HEK293T (cell line): ENCODE measurements at regions not wholly inside any gene's neighbourhood (a gene's known extent, or its start where the extent isn't known, plus 50 kb on each side); places are given as distances from the start of the nearest gene placed in this dataset.

Experiments
- CTCF ChIA-PET: fragments of 350-600 bp; formaldehyde crosslinking; extraction: SDS; loops from one replicate; lab custom pipeline; 2021; ENCODE audit warnings: antibody characterized with exemption, inconsistent platforms; lab: Yijun Ruan, JAX
- POLR2A ChIA-PET: fragments of 350-600 bp; formaldehyde crosslinking; extraction: SDS; loops from one replicate; lab custom pipeline; 2020; ENCODE audit warnings: antibody characterized with exemption, inconsistent platforms; lab: Yijun Ruan, JAX
- DNase-seq: peaks from one replicate; pipeline ENCODE4 v3.0.0; 2012; ENCODE audit warnings: mixed read lengths; ENCODE audit errors: extremely low spot score
- ARNT ChIP-seq: fragments of 450-650 bp; IDR thresholded peaks from 2 replicates; pipeline ENCODE4 v1.6.1; 2017; ENCODE audit warnings: mild to moderate bottlenecking
- BHLHE40 ChIP-seq: fragments of 450-650 bp; IDR thresholded peaks from 2 replicates; pipeline ENCODE4 v1.6.1; 2016; ENCODE audit warnings: mild to moderate bottlenecking, moderate library complexity, borderline replicate concordance
- CTBP1 ChIP-seq: fragments of 450-650 bp; IDR thresholded peaks from 2 replicates; pipeline ENCODE4 v1.6.1; 2016; ENCODE audit warnings: borderline replicate concordance
- ELF4 ChIP-seq: fragments of 450-650 bp; IDR thresholded peaks from 2 replicates; pipeline ENCODE4 v1.6.1; 2017; ENCODE audit warnings: antibody characterized with exemption
- FOXA1 ChIP-seq: fragments of 450-650 bp; IDR thresholded peaks from 2 replicates; pipeline ENCODE4 v1.6.1; 2016; ENCODE audit warnings: mild to moderate bottlenecking
- FOXK2 ChIP-seq: fragments of 450-650 bp; IDR thresholded peaks from 2 replicates; pipeline ENCODE4 v1.6.1; 2016; ENCODE audit warnings: mild to moderate bottlenecking
- FOXM1 ChIP-seq: fragments of 450-650 bp; IDR thresholded peaks from 2 replicates; pipeline ENCODE4 v1.6.1; 2017; ENCODE audit warnings: mild to moderate bottlenecking, borderline replicate concordance
- HDGF ChIP-seq: fragments of 450-650 bp; IDR thresholded peaks from 2 replicates; pipeline ENCODE4 v1.6.1; 2017; ENCODE audit warnings: antibody characterized with exemption, borderline replicate concordance
- L3MBTL2 ChIP-seq: fragments of 450-650 bp; conservative IDR thresholded peaks from 2 replicates; pipeline ENCODE4 v1.6.1; 2016; ENCODE audit warnings: mild to moderate bottlenecking
- LEF1 ChIP-seq: fragments of 450-650 bp; IDR thresholded peaks from 2 replicates; pipeline ENCODE4 v1.6.1; 2017; ENCODE audit warnings: mild to moderate bottlenecking, borderline replicate concordance
- NFRKB ChIP-seq: fragments of 450-650 bp; IDR thresholded peaks from 2 replicates; pipeline ENCODE4 v1.6.1; 2016; ENCODE audit warnings: mild to moderate bottlenecking, moderate library complexity
- SP1 ChIP-seq: fragments of 450-650 bp; IDR thresholded peaks from 2 replicates; pipeline ENCODE4 v1.6.1; 2017
- SUZ12 ChIP-seq: fragments of 450-650 bp; IDR thresholded peaks from 2 replicates; pipeline ENCODE4 v1.6.1; 2016; ENCODE audit warnings: mild to moderate bottlenecking
- TARDBP ChIP-seq: fragments of 450-650 bp; IDR thresholded peaks from 2 replicates; pipeline ENCODE4 v1.6.1; 2016
- ZNF384 ChIP-seq: fragments of 450-650 bp; IDR thresholded peaks from 2 replicates; pipeline ENCODE4 v1.6.1; 2016
- TF ChIP-seq, protein P1 (sequence below): fragments of 450-650 bp; IDR thresholded peaks from 2 replicates; pipeline ENCODE4 v1.6.1; 2016

GRCh38 chr16:8179615-8180014, 410.7 kb downstream of the TMEM114 start:
- TF ChIP-seq SP1 (no peak), TARDBP (no peak), HDGF (no peak), L3MBTL2 (no peak), SUZ12 (no peak), ARNT (no peak), BHLHE40 (no peak), ELF4 (no peak), ZNF384 (no peak), FOXM1 (no peak), FOXK2 (no peak), FOXA1 (no peak), LEF1 (no peak)
- TF ChIP-seq, protein P1, sequence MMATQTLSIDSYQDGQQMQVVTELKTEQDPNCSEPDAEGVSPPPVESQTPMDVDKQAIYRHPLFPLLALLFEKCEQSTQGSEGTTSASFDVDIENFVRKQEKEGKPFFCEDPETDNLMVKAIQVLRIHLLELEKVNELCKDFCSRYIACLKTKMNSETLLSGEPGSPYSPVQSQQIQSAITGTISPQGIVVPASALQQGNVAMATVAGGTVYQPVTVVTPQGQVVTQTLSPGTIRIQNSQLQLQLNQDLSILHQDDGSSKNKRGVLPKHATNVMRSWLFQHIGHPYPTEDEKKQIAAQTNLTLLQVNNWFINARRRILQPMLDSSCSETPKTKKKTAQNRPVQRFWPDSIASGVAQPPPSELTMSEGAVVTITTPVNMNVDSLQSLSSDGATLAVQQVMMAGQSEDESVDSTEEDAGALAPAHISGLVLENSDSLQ = no peak
- CTCF ChIA-PET = no interaction called here
- DNase-seq = no peak

DNA sequence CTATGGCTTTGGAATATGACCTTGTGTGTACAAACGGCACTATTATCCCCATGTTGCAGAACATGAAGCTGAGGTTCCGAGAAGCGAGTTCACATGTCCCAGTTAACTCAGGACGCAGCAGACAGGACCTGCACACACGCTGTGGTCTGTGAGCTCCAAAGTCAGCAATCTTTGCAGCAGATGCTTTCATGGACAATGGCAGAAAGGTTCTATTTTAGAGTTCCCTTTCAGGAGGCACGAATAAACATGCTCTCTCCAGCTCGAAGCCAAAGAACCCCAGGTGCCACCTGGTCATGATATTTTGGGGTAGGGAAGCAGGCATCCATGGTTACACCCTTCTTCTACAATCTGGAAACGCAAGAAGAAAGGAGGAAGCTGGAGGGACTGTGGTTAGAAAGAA, 412.0 kb downstream of the TMEM114 start:
- CTCF ChIA-PET = no interaction called here
- no peak for DNase-seq
- POLR2A ChIA-PET = no interaction called here
- TF ChIP-seq L3MBTL2 = no peak
- TF ChIP-seq HDGF = no peak
- TF ChIP-seq FOXK2 = no peak
- TF ChIP-seq ARNT = no peak
- no peak for TF ChIP-seq ELF4
- TF ChIP-seq TARDBP = no peak
- TF ChIP-seq, protein P1 = no peak
- TF ChIP-seq BHLHE40 = no peak
- no peak for TF ChIP-seq LEF1

More at GRCh38 chr16:8179615-8180014, 410.7 kb downstream of the TMEM114 start:
- POLR2A ChIA-PET = no interaction called here

- POLR2A ChIA-PET = no interaction called here
- CTCF ChIA-PET = no interaction called here
- TF ChIP-seq ZNF384 (no peak), FOXK2 (no peak)
- TF ChIP-seq, protein P1 = no peak
- DNase-seq = no peak
Observed at GRCh38 chr16:8175411-8175810, 414.9 kb downstream of the TMEM114 start.

GRCh38 chr16:8173111-8173644, 417.1 kb downstream of the TMEM114 start:
- ChIA-PET POLR2A (no interaction called here), CTCF (interaction anchor here (1.0 kb wide), 1 partner anchor 186 kb away, joined by 4 read pairs; no protein-coding TSS in a partner anchor)
- DNase-seq = peak; percentile 79
- TF ChIP-seq HDGF = no peak
- TF ChIP-seq NFRKB = no peak
- no peak for TF ChIP-seq FOXK2
- no peak for TF ChIP-seq FOXM1
- no peak for TF ChIP-seq SP1
- TF ChIP-seq TARDBP = no peak
- no peak for TF ChIP-seq ELF4
- no peak for TF ChIP-seq ARNT
- TF ChIP-seq ZNF384 = no peak
- TF ChIP-seq, protein P1 = no peak
- TF ChIP-seq LEF1 = no peak
- TF ChIP-seq FOXA1 = no peak
- no peak for TF ChIP-seq SUZ12
- TF ChIP-seq CTBP1 = no peak

DNA sequence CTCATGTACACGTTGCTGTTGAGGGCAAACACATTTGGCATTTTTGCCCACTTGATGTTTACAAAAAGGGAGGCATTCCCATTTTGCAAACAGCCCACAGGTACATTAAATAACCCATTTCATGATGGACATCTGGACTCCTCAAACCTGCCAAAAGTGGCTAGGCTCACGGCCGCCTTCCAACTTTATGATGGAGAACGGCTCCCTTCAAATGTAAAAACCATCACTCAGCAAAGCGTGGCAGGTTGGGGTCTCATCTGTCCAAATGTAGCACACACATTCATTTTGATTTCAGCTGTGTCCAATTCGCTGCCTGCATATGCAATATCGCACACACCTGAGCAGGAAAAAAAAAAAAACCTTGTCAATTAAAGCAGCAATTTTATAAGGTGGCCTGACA, 417.8 kb downstream of the TMEM114 start:
- no peak for DNase-seq
- CTCF ChIA-PET = interaction anchor here (0.5 to 1.0 kb wide), 2 partner anchors 185 to 299 kb away, joined by 3 to 4 read pairs; no protein-coding TSS in a partner anchor
- no peak for TF ChIP-seq HDGF
- no peak for TF ChIP-seq ARNT
- POLR2A ChIA-PET = no interaction called here

- TF ChIP-seq, protein P1 = no peak
- TF ChIP-seq SUZ12 = no peak
- no peak for TF ChIP-seq HDGF
- no peak for TF ChIP-seq BHLHE40
- no peak for TF ChIP-seq L3MBTL2
- no peak for TF ChIP-seq FOXM1
- TF ChIP-seq SP1 = no peak
- TF ChIP-seq CTBP1 = no peak
- ChIA-PET CTCF (no interaction called here), POLR2A (no interaction called here)
- DNase-seq = no peak
Observed at GRCh38 chr16:8168016-8168415, 422.3 kb downstream of the TMEM114 start.
